Thymus (tissue), 11 donors: ENCODE measurements at regions not wholly inside any gene's neighbourhood (a gene's known extent, or its start where the extent isn't known, plus 50 kb on each side); places are given as distances from the start of the nearest gene placed in this dataset.
"Not testable (repeated sequence)": the region's sequence is repeated elsewhere in the genome, so short reads cannot be mapped to it uniquely, and the experiment has no call there.

ENCODE experiments used
- DNase-seq, 9 donors: peaks; one replicate each; pipeline ENCODE4 v3.0.0-alpha.2; 2013; ENCODE audit warnings: low spot score in 9 of 9, low read depth in 6 of 9, missing footprints in 1 of 9
- H3K27ac ChIP-seq, 2 donors: one replicate each; pipeline ENCODE4 v1.5.1; 2013; ENCODE audit warnings: control low read depth in 1 of 2, low read depth in 1 of 2, low read length in 1 of 2, mild to moderate bottlenecking in 1 of 2, moderate library complexity in 1 of 2
- H3K27me3 ChIP-seq, 2 donors: one replicate each; pipeline ENCODE4 v1.5.1; 2013; ENCODE audit warnings: low read length in 1 of 2; ENCODE audit not compliant: control insufficient read depth in 2 of 2, insufficient read depth in 1 of 2
- H3K36me3 ChIP-seq, 2 donors: one replicate each; pipeline ENCODE4 v1.5.1; 2013; ENCODE audit warnings: low read length in 1 of 2, mild to moderate bottlenecking in 1 of 2, moderate library complexity in 1 of 2; ENCODE audit not compliant: control insufficient read depth in 2 of 2, insufficient read depth in 2 of 2
- H3K4me1 ChIP-seq, 2 donors: one replicate each; pipeline ENCODE4 v1.5.1; 2013; ENCODE audit warnings: low read length in 2 of 2; ENCODE audit not compliant: control insufficient read depth in 2 of 2, insufficient read depth in 2 of 2
- H3K4me3 ChIP-seq, 2 donors: one replicate each; pipeline ENCODE4 v1.5.1; 2013; ENCODE audit warnings: low read length in 2 of 2, control low read depth in 1 of 2, mild to moderate bottlenecking in 1 of 2
- H3K9me3 ChIP-seq, 2 donors: one replicate each; pipeline ENCODE4 v1.5.1; 2013; ENCODE audit warnings: low read length in 1 of 2, mild to moderate bottlenecking in 1 of 2; ENCODE audit not compliant: control insufficient read depth in 2 of 2, insufficient read depth in 1 of 2
- WGBS: extraction: QIAGEN DNeasy Blood & Tissue Kit; methylation state at CpG from one replicate; pipeline ENCODE4 v1.1.7; 2013; 5-methylcytosine and 5-hydroxymethylcytosine counted together
- donor health status: healthy.

- DNase-seq: no peak
- Histone ChIP-seq H3K27ac (no peak overlapping the region), H3K36me3 (no peaks in the 10 kb centered on the region), H3K27me3 (no peaks in the 10 kb centered on the region), H3K9me3 (no peaks in the 10 kb centered on the region), H3K4me3 (no peak overlapping the region), H3K4me1 (no peaks in the 10 kb centered on the region)
Measured at GRCh38 chr5:96315431-96315830, 117.6 kb downstream of the PCSK1 start.

- no peak for DNase-seq
- Histone ChIP-seq H3K4me1 (no peaks in the 10 kb centered on the region), H3K36me3 (no peaks in the 10 kb centered on the region), H3K4me3 (no peak overlapping the region), H3K27me3 (no peaks in the 10 kb centered on the region), H3K9me3 (no peaks in the 10 kb centered on the region), H3K27ac (no peak overlapping the region)
Measured at GRCh38 chr5:96312383-96312782, 120.7 kb downstream of the PCSK1 start.

GRCh38 chr5:96307047-96307446 lies 126.0 kb downstream of the PCSK1 start:
- not testable (repeated sequence) for H3K4me1 ChIP-seq, H3K27me3 ChIP-seq

GRCh38 chr5:96302174-96302738 lies 130.8 kb downstream of the PCSK1 start:
- no peaks in the 10 kb centered on the region for H3K4me1 ChIP-seq
- 93% methylated on average over 4 of the region's 4 CpGs for WGBS
- H3K9me3 ChIP-seq: no peaks in the 10 kb centered on the region
- no peaks in the 10 kb centered on the region for H3K36me3 ChIP-seq
- H3K27me3 ChIP-seq: no peaks in the 10 kb centered on the region
- H3K27ac ChIP-seq: no peak overlapping the region
- DNase-seq: no peak
- H3K4me3 ChIP-seq: no peak overlapping the region

More at GRCh38 chr5:96307047-96307446, 126.0 kb downstream of the PCSK1 start:
- H3K36me3 ChIP-seq, H3K9me3 ChIP-seq, DNase-seq, H3K27ac ChIP-seq, H3K4me3 ChIP-seq: not testable (repeated sequence)

GRCh38 chr5:96300976-96301375 lies 132.1 kb downstream of the PCSK1 start:
- H3K9me3 ChIP-seq: no peaks in the 10 kb centered on the region
- no peak overlapping the region for H3K4me3 ChIP-seq
- DNase-seq: no peak
- no peaks in the 10 kb centered on the region for H3K4me1 ChIP-seq
- no peak overlapping the region for H3K27ac ChIP-seq
- no peaks in the 10 kb centered on the region for H3K27me3 ChIP-seq
- H3K36me3 ChIP-seq: no peaks in the 10 kb centered on the region

GRCh38 chr5:96297867-96298266 lies 135.2 kb downstream of the PCSK1 start:
- no peak for DNase-seq
- Histone ChIP-seq H3K27ac (no peak overlapping the region), H3K27me3 (no peaks in the 10 kb centered on the region), H3K36me3 (no peaks in the 10 kb centered on the region), H3K4me1 (no peaks in the 10 kb centered on the region), H3K9me3 (no peaks in the 10 kb centered on the region), H3K4me3 (no peak overlapping the region)
- WGBS: 63% methylated on average over 3 of the region's 3 CpGs

GRCh38 chr5:96297290-96297689 lies 135.8 kb downstream of the PCSK1 start:
- no peaks in the 10 kb centered on the region for H3K36me3 ChIP-seq
- WGBS: 78% methylated on average over 1 of the region's 1 CpG
- H3K4me3 ChIP-seq: no peak overlapping the region
- H3K27me3 ChIP-seq: no peaks in the 10 kb centered on the region
- H3K9me3 ChIP-seq: no peaks in the 10 kb centered on the region
- no peak overlapping the region for H3K27ac ChIP-seq
- no peaks in the 10 kb centered on the region for H3K4me1 ChIP-seq
- DNase-seq: no peak

GRCh38 chr5:96294884-96295202 lies 138.2 kb downstream of the PCSK1 start:
- H3K27ac ChIP-seq: no peak overlapping the region

GRCh38 chr5:96293966-96294883 lies 138.8 kb downstream of the PCSK1 start:
- no peak for DNase-seq
- 96% methylated on average over 2 of the region's 2 CpGs for WGBS
- no peak overlapping the region for H3K27ac ChIP-seq

More at GRCh38 chr5:96294884-96295202, 138.2 kb downstream of the PCSK1 start:
- Histone ChIP-seq H3K4me3 (no peak overlapping the region), H3K36me3 (no peaks in the 10 kb centered on the region), H3K4me1 (no peaks in the 10 kb centered on the region), H3K27me3 (no peaks in the 10 kb centered on the region), H3K9me3 (no peaks in the 10 kb centered on the region)
- no peak for DNase-seq

More at GRCh38 chr5:96293966-96294883, 138.8 kb downstream of the PCSK1 start:
- no peaks in the 10 kb centered on the region for H3K36me3 ChIP-seq
- H3K27me3 ChIP-seq: no peaks in the 10 kb centered on the region
- H3K4me3 ChIP-seq: no peak overlapping the region
- H3K9me3 ChIP-seq: no peaks in the 10 kb centered on the region
- H3K4me1 ChIP-seq: no peaks in the 10 kb centered on the region
